GM23338 (cell line): ENCODE measurements at regions not wholly inside any gene's neighbourhood (a gene's known extent, or its start where the extent isn't known, plus 50 kb on each side); places are given as distances from the start of the nearest gene placed in this dataset.
A peak's percentile ranks its signal among the peaks of the same experiment; 100 is the strongest.

Experiments
- ATAC-seq: fragments of 200-7000 bp; cut with Tn5 transposase; 3 replicates; pipeline ENCODE4 v1.9.1; 2020
- DNase-seq: peaks from one replicate; pipeline ENCODE4 v3.0.0-alpha.2; 2015; ENCODE audit warnings: low spot score
- H2AFZ ChIP-seq: fragments of 200-600 bp; sonication (generic); 2 replicates; pipeline ENCODE4 v1.8.0; 2016; ENCODE audit warnings: antibody characterized with exemption, mild to moderate bottlenecking, moderate library complexity
- H3F3A ChIP-seq: fragments of 200-600 bp; sonication (generic); replicated peaks from 2 replicates; pipeline ENCODE4 v1.8.0; 2017; ENCODE audit warnings: antibody characterized with exemption, mixed run types, low read depth
- H3K27ac ChIP-seq: fragments of 200-600 bp; sonication (generic); 2 replicates; pipeline ENCODE4 v1.6.1; 2016; ENCODE audit warnings: low read depth
- H3K27me3 ChIP-seq: fragments of 200-600 bp; sonication (generic); 2 replicates; pipeline ENCODE4 v1.8.0; 2016; ENCODE audit warnings: mild to moderate bottlenecking, mixed run types, moderate library complexity; ENCODE audit not compliant: insufficient read depth
- H3K36me3 ChIP-seq: fragments of 200-600 bp; sonication (generic); 2 replicates; pipeline ENCODE4 v1.8.0; 2016; ENCODE audit warnings: mild to moderate bottlenecking; ENCODE audit not compliant: insufficient read depth
- H3K4me1 ChIP-seq: fragments of 200-600 bp; sonication (generic); 2 replicates; pipeline ENCODE4 v1.8.0; 2016; ENCODE audit warnings: mild to moderate bottlenecking, moderate library complexity; ENCODE audit not compliant: insufficient read depth
- H3K4me2 ChIP-seq: fragments of 200-600 bp; sonication (generic); 2 replicates; pipeline ENCODE4 v1.7.1; 2017; ENCODE audit warnings: mixed run types
- H3K4me3 ChIP-seq: fragments of 200-600 bp; sonication (generic); 2 replicates; pipeline ENCODE4 v1.6.1; 2016; ENCODE audit warnings: mixed run types
- H3K79me2 ChIP-seq: fragments of 200-600 bp; sonication (generic); replicated peaks from 2 replicates; pipeline ENCODE4 v1.8.0; 2017; ENCODE audit warnings: mild to moderate bottlenecking; ENCODE audit not compliant: insufficient read depth
- H3K9me2 ChIP-seq: fragments of 200-600 bp; sonication (generic); 2 replicates; pipeline ENCODE4 v1.8.0; 2017; ENCODE audit not compliant: insufficient read depth
- H4K20me1 ChIP-seq: fragments of 200-600 bp; sonication (generic); replicated peaks from 2 replicates; pipeline ENCODE4 v1.8.0; 2017; ENCODE audit warnings: mild to moderate bottlenecking; ENCODE audit not compliant: insufficient read depth
- H3K27ac Mint-ChIP-seq: 2 replicates; pipeline ENCODE4 v1.8.0; 2020; ENCODE audit warnings: inconsistent platforms, mild to moderate bottlenecking, moderate library complexity, mixed read lengths
- H3K27me3 Mint-ChIP-seq: 3 replicates; pipeline ENCODE4 v1.8.0; 2022; ENCODE audit warnings: low read depth, mild to moderate bottlenecking, moderate library complexity, mixed read lengths, inconsistent platforms; ENCODE audit not compliant: insufficient read depth, poor library complexity
- H3K36me3 Mint-ChIP-seq: 3 replicates; pipeline ENCODE4 v1.8.0; 2021; ENCODE audit warnings: low read depth, mild to moderate bottlenecking, inconsistent platforms, moderate library complexity, mixed read lengths
- H3K4me1 Mint-ChIP-seq: 3 replicates; pipeline ENCODE4 v1.8.0; 2020; ENCODE audit warnings: mild to moderate bottlenecking, inconsistent platforms, mixed read lengths
- H3K4me3 Mint-ChIP-seq: 3 replicates; pipeline ENCODE4 v1.8.0; 2021; ENCODE audit warnings: moderate library complexity, mild to moderate bottlenecking, inconsistent platforms, mixed read lengths
- H3K9me3 Mint-ChIP-seq: 3 replicates; pipeline ENCODE4 v1.8.0; 2020; ENCODE audit warnings: moderate library complexity, mild to moderate bottlenecking, inconsistent platforms, mixed read lengths
- CREB1 ChIP-seq: fragments of 250-450 bp; sonication (Bioruptor Pico); IDR thresholded peaks from 2 replicates; pipeline ENCODE4 v1.5.0; 2020; ENCODE audit warnings: low read depth, mild to moderate bottlenecking, moderate library complexity
- CTCF ChIP-seq, 2 experiments: fragments of 200-600 bp in 1 of 2; sonication (generic) in 1 of 2; conservative IDR thresholded peaks; 2 replicates each; pipeline versions ENCODE4 v1.5.1 to v1.6.1; 2016 to 2017; ENCODE audit warnings: antibody characterized with exemption in 2 of 2, low read depth in 2 of 2, mild to moderate bottlenecking in 2 of 2, moderate library complexity in 1 of 2
- ETS1 ChIP-seq: IDR thresholded peaks from 2 replicates; pipeline ENCODE4 v1.6.1; 2016; ENCODE audit warnings: antibody characterized with exemption
- EZH2phosphoT487 ChIP-seq: fragments of 200-600 bp; sonication (generic); IDR thresholded peaks from one replicate; pipeline ENCODE4 v1.8.1; 2018; ENCODE audit warnings: antibody characterized with exemption; ENCODE audit not compliant: unreplicated experiment
- JUNB ChIP-seq: IDR thresholded peaks from one replicate; pipeline ENCODE4 v1.6.1; 2016; ENCODE audit warnings: antibody characterized with exemption; ENCODE audit not compliant: unreplicated experiment
- NANOG ChIP-seq: IDR thresholded peaks from 2 replicates; pipeline ENCODE4 v1.6.1; 2016; ENCODE audit warnings: antibody characterized with exemption, borderline replicate concordance
- POLR2AphosphoS5 ChIP-seq: IDR thresholded peaks from 2 replicates; pipeline ENCODE4 v1.6.1; 2016; ENCODE audit warnings: antibody characterized with exemption, low read depth
- REST ChIP-seq: IDR thresholded peaks from one replicate; pipeline ENCODE4 v1.6.1; 2018; ENCODE audit warnings: antibody characterized with exemption; ENCODE audit not compliant: unreplicated experiment
- STAT1 ChIP-seq: IDR thresholded peaks from one replicate; pipeline ENCODE4 v1.6.1; 2016; ENCODE audit warnings: antibody characterized with exemption; ENCODE audit not compliant: unreplicated experiment
- ZNF114 ChIP-seq: fragments of 250-450 bp; sonication (Bioruptor Pico); IDR thresholded peaks from 2 replicates; pipeline ENCODE4 v1.5.0; 2020; ENCODE audit warnings: mild to moderate bottlenecking, moderate library complexity
- ZNF331 ChIP-seq: fragments of 250-450 bp; sonication (Bioruptor Pico); IDR thresholded peaks from 2 replicates; pipeline ENCODE4 v1.5.0; 2020; ENCODE audit warnings: low read depth, mild to moderate bottlenecking, moderate library complexity
- ZNF462 ChIP-seq: fragments of 250-450 bp; sonication (Bioruptor Pico); IDR thresholded peaks from 2 replicates; pipeline ENCODE4 v1.5.0; 2020; ENCODE audit warnings: mild to moderate bottlenecking, moderate library complexity

- no peak for TF ChIP-seq ZNF462 (CRISPR knock-in tag)
- TF ChIP-seq NANOG = no peak
- TF ChIP-seq ETS1 = no peak
- TF ChIP-seq JUNB = no peak
- no peak for TF ChIP-seq CREB1 (CRISPR knock-in tag)
These were observed 56.1 kb upstream of the POU2AF1 start (continued) for GRCh38 chr11:111435046-111435698.

- Histone ChIP-seq H3K27ac (no peak overlapping the region), H3K4me1 (no peaks in the 10 kb centered on the region), H3K36me3 (no peaks in the 10 kb centered on the region), H3K4me3 (no peak overlapping the region), H2AFZ (no peak overlapping the region), H3K79me2 (no peaks in the 10 kb centered on the region), H3K9me2 (no peaks in the 10 kb centered on the region), H3K27me3 (no peaks in the 10 kb centered on the region), H3K4me2 (no peak overlapping the region), H3F3A (no peaks in the 10 kb centered on the region), H4K20me1 (no peaks in the 10 kb centered on the region)
- Mint-ChIP-seq H3K27me3 (no peaks in the 10 kb centered on the region), H3K4me3 (no peak overlapping the region), H3K4me1 (peaks cover 14% of the 10 kb centered on the region; the same call in 2 of the 3 replicates), H3K36me3 (no peaks in the 10 kb centered on the region), H3K9me3 (no peaks in the 10 kb centered on the region), H3K27ac (no peak overlapping the region)
- DNase-seq = peak; percentile 82
- peak; percentile 65 for ATAC-seq
- no peak for TF ChIP-seq NANOG
- no peak for TF ChIP-seq REST
- no peak for TF ChIP-seq ZNF331
- TF ChIP-seq CTCF (conservative IDR thresholded peaks at IDR 0.05; ENCODE audit: low read depth in 2 of 2) = peak; percentile 85 to 97
- TF ChIP-seq JUNB = no peak
- TF ChIP-seq STAT1 = no peak
- no peak for TF ChIP-seq EZH2phosphoT487
- 0 out of 2 replicates have a peak, but pooled peaks have one; percentile 37 for TF ChIP-seq ZNF114
- no peak for TF ChIP-seq POLR2AphosphoS5
These were observed 50.0 kb upstream of the POU2AF1 start for GRCh38 chr11:111429066-111429506.
